Superior temporal gyrus (tissue), 1 donor: ENCODE measurements at regions not wholly inside any gene's neighbourhood (a gene's known extent, or its start where the extent isn't known, plus 50 kb on each side); places are given as distances from the start of the nearest gene placed in this dataset.
"Not testable (repeated sequence)": the region's sequence is repeated elsewhere in the genome, so short reads cannot be mapped to it uniquely, and the experiment has no call there.

Experiments used
- DNase-seq: peaks from one replicate; pipeline ENCODE4 v3.0.0-alpha.2; 2016; ENCODE audit errors: extremely low spot score

DNA sequence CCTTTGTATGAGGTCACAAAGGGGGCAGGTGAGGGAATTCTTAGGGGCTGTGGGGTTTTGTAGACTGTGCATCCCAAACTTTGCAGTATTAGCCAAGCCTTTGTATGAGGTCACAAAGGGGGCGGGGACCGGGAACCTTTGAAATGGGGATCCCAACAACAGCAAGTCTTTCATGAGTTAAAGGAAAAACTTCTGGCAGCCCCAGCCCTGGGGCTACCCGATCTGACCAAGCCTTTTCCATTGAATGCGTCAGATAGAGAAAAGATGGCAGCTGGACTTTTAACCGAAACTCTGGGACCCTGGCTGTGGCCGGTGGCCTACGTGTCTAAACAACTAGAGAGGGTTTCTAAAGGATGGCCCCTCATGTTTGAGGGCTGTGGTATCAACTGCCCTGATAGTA, 79.0 kb upstream of the RUBCNL start:
- DNase-seq: not testable (repeated sequence)

- no peak for DNase-seq
Measured at GRCh38 chr13:46463719-46464118, 76.7 kb upstream of the RUBCNL start.

- DNase-seq: not testable (repeated sequence)
Measured at GRCh38 chr13:46460223-46460622, 73.2 kb upstream of the RUBCNL start.

- not testable (repeated sequence) for DNase-seq
Measured at GRCh38 chr13:46457255-46457654, 70.2 kb upstream of the RUBCNL start.

GRCh38 chr13:46455924-46456323, 68.9 kb upstream of the RUBCNL start:
- DNase-seq: not testable (repeated sequence)

- DNase-seq: not testable (repeated sequence)
Measured at GRCh38 chr13:46451145-46451544, 64.1 kb upstream of the RUBCNL start.

DNA sequence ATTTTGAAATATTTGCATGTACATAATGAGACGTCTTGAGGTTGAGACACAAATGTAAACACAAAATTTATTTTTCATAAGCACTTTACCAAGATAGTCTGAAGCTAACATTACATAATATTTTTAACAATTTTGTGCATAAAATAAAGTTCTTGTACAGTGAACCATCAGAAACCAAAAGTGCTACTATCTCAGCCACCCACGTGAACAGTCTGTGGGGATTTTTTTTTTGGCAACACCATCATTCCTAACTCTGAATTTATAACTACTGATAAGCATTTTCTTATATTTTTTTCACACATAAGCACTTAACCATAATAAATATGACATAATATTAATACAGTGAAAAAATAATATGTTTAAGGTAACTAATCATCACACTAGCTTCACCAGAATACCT, 62.9 kb upstream of the RUBCNL start:
- DNase-seq: not testable (repeated sequence)

GRCh38 chr13:46448148-46448547, 61.1 kb upstream of the RUBCNL start:
- DNase-seq: not testable (repeated sequence)

DNA sequence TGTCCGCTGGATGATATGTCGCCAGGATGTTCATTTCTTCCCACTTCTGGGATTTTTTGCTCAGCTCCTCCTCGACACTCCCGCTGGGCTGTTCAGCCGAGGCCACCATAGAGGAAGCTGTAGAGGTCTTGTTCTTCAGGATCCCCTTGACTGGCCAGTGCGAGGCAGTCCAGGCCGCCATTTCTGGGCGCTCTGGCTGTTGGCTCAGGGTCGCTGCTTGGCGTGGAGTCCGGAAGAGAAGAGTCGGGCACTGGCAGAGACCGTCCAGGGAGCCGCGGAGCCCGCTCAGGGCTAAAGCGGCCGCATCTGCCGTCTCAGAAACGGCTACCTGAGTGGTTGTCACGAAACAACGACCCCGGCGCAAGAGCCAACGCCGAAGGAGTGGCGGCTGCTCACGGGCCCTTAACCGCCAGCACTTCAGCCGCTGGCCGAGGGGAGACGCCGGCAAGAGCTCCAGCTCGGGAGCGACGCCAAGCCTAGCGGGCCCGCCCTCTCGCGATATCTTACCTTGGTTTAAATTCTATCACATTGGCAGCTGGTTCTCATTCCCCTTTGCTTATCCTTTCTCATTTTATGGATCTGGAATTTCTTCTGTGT, 50.9 kb upstream of the RUBCNL start:
- not testable (repeated sequence) for DNase-seq
